Lower leg skin (tissue), 4 donors: ENCODE measurements at regions not wholly inside any gene's neighbourhood (a gene's known extent, or its start where the extent isn't known, plus 50 kb on each side); places are given as distances from the start of the nearest gene placed in this dataset.

Experiments used
- DNase-seq, 2 donors: peaks; one replicate each; pipeline ENCODE4 v3.0.0-alpha.2; 2019; ENCODE audit warnings: low spot score in 2 of 2
- H3K4me3 ChIP-seq: fragments of 200-600 bp; sonication (generic); 2 replicates; pipeline ENCODE4 v1.5.1; 2017; ENCODE audit warnings: mild to moderate bottlenecking, low read depth; ENCODE audit not compliant: poor library complexity, severe bottlenecking
- POLR2A ChIP-seq, 2 donors: fragments of 450-650 bp; IDR thresholded peaks; one replicate each; pipeline ENCODE4 v1.6.1; 2016 to 2017; ENCODE audit warnings: antibody characterized with exemption in 2 of 2, mild to moderate bottlenecking in 1 of 2, moderate library complexity in 1 of 2
- WGBS, 2 donors: methylation state at CpG; one replicate each; pipeline ENCODE4 v1.1.5; 2018; 5-methylcytosine and 5-hydroxymethylcytosine counted together
- intact Hi-C: fragments of 100-400 bp; cut with DNase I; formaldehyde crosslinking; loops from one replicate; pipeline ENCODE4 v1.15.0; 2023; ENCODE audit warnings: low total_unique reads
- TF ChIP-seq, protein P1 (sequence below), 3 donors: fragments of 450-650 bp; IDR thresholded peaks; one replicate each; pipeline ENCODE4 v1.5.1; 2016; ENCODE audit warnings: antibody characterized with exemption in 3 of 3, mild to moderate bottlenecking in 3 of 3, moderate library complexity in 2 of 3

DNA sequence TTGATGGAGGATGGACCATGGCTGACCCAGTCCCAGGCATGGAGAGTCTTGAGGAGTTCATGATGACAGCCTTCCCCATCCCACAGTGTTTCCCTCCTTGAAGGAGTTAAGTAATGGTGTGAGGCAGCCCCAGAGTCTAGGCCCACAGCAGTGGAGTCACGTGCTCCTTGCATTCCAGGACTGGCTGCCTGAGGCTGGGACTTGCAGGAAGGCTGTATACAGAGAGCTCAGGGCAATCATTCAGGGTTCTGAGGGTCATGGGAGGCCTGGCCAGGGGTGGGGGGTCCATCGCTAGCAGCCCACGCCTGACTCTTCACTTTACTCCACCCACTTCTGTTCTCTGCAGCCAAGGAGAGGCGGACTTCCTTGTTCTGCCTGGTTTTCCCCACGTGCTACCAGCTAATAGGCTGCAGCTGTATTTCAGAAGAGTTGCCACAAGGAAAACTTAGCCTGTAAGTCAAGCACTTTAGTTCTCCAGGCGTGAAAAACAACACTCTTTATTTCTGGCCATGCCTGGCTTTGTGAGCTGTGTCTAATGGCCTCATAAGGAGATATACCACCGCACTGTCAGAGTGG, 272.5 kb downstream of the DHX35 start:
- no peak overlapping the region for H3K4me3 ChIP-seq
- intact Hi-C loops, result no loop called here
- TF ChIP-seq, protein P1, sequence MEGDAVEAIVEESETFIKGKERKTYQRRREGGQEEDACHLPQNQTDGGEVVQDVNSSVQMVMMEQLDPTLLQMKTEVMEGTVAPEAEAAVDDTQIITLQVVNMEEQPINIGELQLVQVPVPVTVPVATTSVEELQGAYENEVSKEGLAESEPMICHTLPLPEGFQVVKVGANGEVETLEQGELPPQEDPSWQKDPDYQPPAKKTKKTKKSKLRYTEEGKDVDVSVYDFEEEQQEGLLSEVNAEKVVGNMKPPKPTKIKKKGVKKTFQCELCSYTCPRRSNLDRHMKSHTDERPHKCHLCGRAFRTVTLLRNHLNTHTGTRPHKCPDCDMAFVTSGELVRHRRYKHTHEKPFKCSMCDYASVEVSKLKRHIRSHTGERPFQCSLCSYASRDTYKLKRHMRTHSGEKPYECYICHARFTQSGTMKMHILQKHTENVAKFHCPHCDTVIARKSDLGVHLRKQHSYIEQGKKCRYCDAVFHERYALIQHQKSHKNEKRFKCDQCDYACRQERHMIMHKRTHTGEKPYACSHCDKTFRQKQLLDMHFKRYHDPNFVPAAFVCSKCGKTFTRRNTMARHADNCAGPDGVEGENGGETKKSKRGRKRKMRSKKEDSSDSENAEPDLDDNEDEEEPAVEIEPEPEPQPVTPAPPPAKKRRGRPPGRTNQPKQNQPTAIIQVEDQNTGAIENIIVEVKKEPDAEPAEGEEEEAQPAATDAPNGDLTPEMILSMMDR (IDR thresholded peaks at IDR 0.05), result no peak
- TF ChIP-seq POLR2A (IDR thresholded peaks at IDR 0.05), result no peak
- DNase-seq, result peak in 1 of 2 donors; percentile 50
- WGBS, 2 donors, result 36 to 61% methylated on average over 7 of the region's 7 CpGs

DNA sequence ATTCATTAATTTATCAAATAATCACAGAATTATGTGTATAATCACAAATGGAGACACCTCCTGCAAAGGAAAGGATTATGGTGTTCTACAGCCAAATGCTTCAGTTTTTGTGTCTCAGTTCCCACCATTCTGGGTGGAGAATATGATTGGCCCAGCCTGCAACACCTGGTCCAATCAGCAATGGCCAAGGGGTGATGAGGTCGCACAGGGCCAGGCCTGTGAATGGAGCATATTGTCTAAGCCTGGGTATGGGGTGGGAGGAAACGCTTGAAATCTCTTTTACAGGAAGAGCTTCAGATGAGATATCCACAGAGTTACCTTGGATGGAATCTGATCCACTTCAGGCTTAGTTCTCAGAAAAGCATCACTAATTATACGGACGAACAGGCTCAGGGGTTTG, 271.6 kb downstream of the DHX35 start:
- 85 to 95% methylated on average over 4 of the region's 4 CpGs for WGBS, 2 donors
- no peak for TF ChIP-seq POLR2A (IDR thresholded peaks at IDR 0.05)
- TF ChIP-seq, protein P1 (IDR thresholded peaks at IDR 0.05), result no peak
- peak in 1 of 2 donors; percentile 43 for DNase-seq
- intact Hi-C loops, result no loop called here
- H3K4me3 ChIP-seq, result no peak overlapping the region

DNA sequence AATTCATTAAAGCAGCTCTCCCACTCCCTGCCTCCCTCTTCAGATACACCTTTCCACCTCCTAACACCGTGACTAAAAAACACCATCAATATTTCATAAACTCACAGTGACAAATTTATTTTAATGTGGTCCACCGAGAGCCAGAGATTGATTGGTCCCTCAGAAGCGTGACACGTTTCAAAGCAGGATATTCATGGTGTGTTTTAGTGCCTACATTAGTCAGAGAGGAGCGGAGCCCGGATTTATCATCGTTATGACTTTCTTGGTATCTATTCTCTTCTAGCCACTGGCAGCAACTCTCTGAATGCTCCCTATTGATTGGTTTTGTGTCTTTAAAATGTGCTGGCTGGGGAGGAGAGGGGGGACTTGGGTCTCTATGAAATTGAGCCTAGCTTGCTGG, 265.3 kb downstream of the DHX35 start:
- no peak for DNase-seq
- no peak for TF ChIP-seq POLR2A (IDR thresholded peaks at IDR 0.05)
- TF ChIP-seq, protein P1 (IDR thresholded peaks at IDR 0.05), result no peak
- no peak overlapping the region for H3K4me3 ChIP-seq
- intact Hi-C loops, result no loop called here
- WGBS, 2 donors, result 81 to 83% methylated on average over 7 of the region's 7 CpGs

DNA sequence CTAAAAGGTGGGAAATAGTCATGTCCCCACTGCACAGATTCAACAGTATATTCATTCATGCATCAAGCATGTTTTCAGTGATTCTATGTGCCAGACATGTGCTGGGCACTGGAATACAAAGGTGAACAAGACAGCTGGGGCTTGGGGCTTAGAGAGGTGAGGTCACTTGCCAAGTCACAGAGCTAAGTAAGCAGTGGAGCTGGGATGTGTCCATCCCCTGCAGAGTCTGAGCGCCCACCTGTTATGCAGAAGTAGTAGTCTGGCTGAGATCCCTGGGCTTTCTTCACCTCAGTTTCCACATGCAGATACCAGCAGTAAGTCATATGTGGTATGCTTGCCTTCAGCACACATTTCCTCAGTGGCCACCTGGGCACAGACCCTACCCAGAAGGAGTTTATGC, 263.8 kb downstream of the DHX35 start:
- intact Hi-C loops, result no loop called here
- TF ChIP-seq, protein P1 (IDR thresholded peaks at IDR 0.05), result no peak
- H3K4me3 ChIP-seq, result no peak overlapping the region
- DNase-seq, result no peak
- 93 to 100% methylated on average over 1 of the region's 1 CpG for WGBS, 2 donors

DNA sequence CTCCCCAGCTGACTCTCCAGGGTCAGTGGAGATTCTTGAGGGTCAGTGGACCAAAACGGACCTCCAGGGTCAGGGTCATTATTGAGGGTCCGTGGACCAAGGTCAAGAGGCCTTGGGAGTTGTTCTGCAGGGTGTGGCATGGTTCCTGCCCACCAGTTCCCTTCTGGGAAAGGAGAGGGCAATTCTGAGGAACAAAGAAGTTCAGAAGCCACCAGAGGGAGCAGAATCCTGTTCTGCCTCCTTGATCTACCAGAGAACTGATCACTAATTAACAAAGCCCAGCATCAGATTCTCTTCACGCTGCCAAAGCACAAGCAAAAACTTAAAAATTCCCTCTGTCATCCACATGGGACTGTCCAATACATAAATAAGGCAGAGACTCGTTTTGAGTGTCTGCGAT, 263.4 kb downstream of the DHX35 start:
- TF ChIP-seq, protein P1 (IDR thresholded peaks at IDR 0.05), result no peak
- no peak for TF ChIP-seq POLR2A (IDR thresholded peaks at IDR 0.05)
- intact Hi-C loops, result no loop called here
- no peak for DNase-seq
- WGBS, 2 donors, result 55% methylated on average over 5 of the region's 5 CpGs
- H3K4me3 ChIP-seq, result no peak overlapping the region

DNA sequence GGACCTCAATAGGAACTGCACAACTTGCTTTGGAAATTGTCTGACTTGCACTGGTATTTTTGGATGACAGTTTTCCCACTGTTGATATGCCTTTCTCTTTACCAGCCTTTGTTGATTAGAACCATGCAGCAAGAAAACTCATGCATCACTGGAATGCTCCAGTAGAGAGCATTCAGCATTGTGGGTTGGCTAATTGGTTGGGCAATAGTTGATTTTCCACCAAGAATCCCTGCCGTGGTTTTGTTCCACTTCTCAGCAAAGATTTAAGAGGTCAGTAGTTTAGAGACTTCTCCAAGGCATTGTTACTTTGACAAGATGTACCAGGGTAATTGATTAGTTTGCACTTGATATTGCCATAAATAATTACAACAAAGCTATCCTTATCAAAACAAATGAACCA, 260.0 kb downstream of the DHX35 start:
- WGBS, 2 donors, result 19 to 30% methylated on average over 1 of the region's 1 CpG
- TF ChIP-seq, protein P1 (IDR thresholded peaks at IDR 0.05), result no peak
- no peak for TF ChIP-seq POLR2A (IDR thresholded peaks at IDR 0.05)
- no peak overlapping the region for H3K4me3 ChIP-seq
- no peak for DNase-seq
- intact Hi-C loops, result no loop called here
